PC-9 (cell line): ENCODE measurements at regions not wholly inside any gene's neighbourhood (a gene's known extent, or its start where the extent isn't known, plus 50 kb on each side); places are given as distances from the start of the nearest gene placed in this dataset.
"Not testable (repeated sequence)": the region's sequence is repeated elsewhere in the genome, so short reads cannot be mapped to it uniquely, and the experiment has no call there.

Experiments
- BruUV-seq: library from RNA; stranded (reverse); fragments of 400-500 nt; replicated peaks from 2 replicates; lab custom pipeline; 2021; lab: Mats Ljungman, UMichigan
- CTCF ChIA-PET: fragments of 300-600 bp; sonication (Branson Sonifier 250); formaldehyde crosslinking; loops from one replicate; lab custom pipeline; 2022; ENCODE audit warnings: antibody characterized with exemption; lab: Charles Lee
- POLR2A ChIA-PET: fragments of 300-600 bp; sonication (Branson Sonifier 250); formaldehyde crosslinking; loops from one replicate; lab custom pipeline; 2022; ENCODE audit warnings: antibody characterized with exemption; ENCODE audit not compliant: unreplicated experiment; lab: Charles Lee
- DNase-seq, 2 experiments: peaks; one replicate each; pipeline versions ENCODE4 v3.0.0 to v3.0.0-alpha.2; 2015 to 2022; ENCODE audit warnings: mixed read lengths in 1 of 2
- H2AFZ ChIP-seq: fragments of 200-600 bp; sonication (generic); 2 replicates; pipeline ENCODE4 v1.8.1; 2017; ENCODE audit warnings: antibody characterized with exemption
- H3F3A ChIP-seq: fragments of 200-600 bp; sonication (generic); 2 replicates; pipeline ENCODE4 v1.8.1; 2017; ENCODE audit warnings: antibody characterized with exemption, mild to moderate bottlenecking, low read depth; ENCODE audit not compliant: insufficient read depth
- H3K27ac ChIP-seq: fragments of 200-600 bp; sonication (generic); 2 replicates; pipeline ENCODE4 v1.6.1; 2016; ENCODE audit warnings: mixed run types
- H3K27me3 ChIP-seq: fragments of 200-600 bp; sonication (generic); 2 replicates; pipeline ENCODE4 v1.6.1; 2016; ENCODE audit warnings: low read depth, mixed run types; ENCODE audit not compliant: insufficient read depth
- H3K36me3 ChIP-seq: fragments of 200-600 bp; sonication (generic); 2 replicates; pipeline ENCODE4 v1.6.1; 2016; ENCODE audit warnings: low read depth, mixed run types
- H3K4me1 ChIP-seq: fragments of 200-600 bp; sonication (generic); replicated peaks from 2 replicates; pipeline ENCODE4 v1.6.1; 2016; ENCODE audit warnings: mixed run types; ENCODE audit not compliant: insufficient read depth
- H3K4me2 ChIP-seq: fragments of 200-600 bp; sonication (generic); 2 replicates; pipeline ENCODE4 v1.6.1; 2017; ENCODE audit warnings: mixed run types
- H3K4me3 ChIP-seq: fragments of 200-600 bp; sonication (generic); 2 replicates; pipeline ENCODE4 v1.6.1; 2016; ENCODE audit warnings: mixed run types
- H3K79me2 ChIP-seq: fragments of 200-600 bp; sonication (generic); 2 replicates; pipeline ENCODE4 v1.6.1; 2017; ENCODE audit warnings: low read depth, mixed run types
- H3K9me2 ChIP-seq: fragments of 200-600 bp; sonication (generic); 2 replicates; pipeline ENCODE4 v1.8.1; 2017; ENCODE audit warnings: mild to moderate bottlenecking; ENCODE audit not compliant: insufficient read depth
- H3K9me3 ChIP-seq: fragments of 200-600 bp; sonication (generic); 2 replicates; pipeline ENCODE4 v1.8.1; 2016; ENCODE audit warnings: low read depth; ENCODE audit not compliant: insufficient read depth
- H4K20me1 ChIP-seq: fragments of 200-600 bp; sonication (generic); 2 replicates; pipeline ENCODE4 v1.8.1; 2017; ENCODE audit not compliant: insufficient read depth
- CTCF ChIP-seq: fragments of 200-600 bp; sonication (generic); conservative IDR thresholded peaks from 2 replicates; pipeline ENCODE4 v1.6.1; 2017; ENCODE audit warnings: mixed run types, antibody characterized with exemption, mild to moderate bottlenecking, moderate library complexity
- EZH2 ChIP-seq: fragments of 200-600 bp; sonication (generic); IDR thresholded peaks from 2 replicates; pipeline ENCODE4 v1.8.0; 2017; ENCODE audit warnings: antibody characterized with exemption, low read depth
- intact Hi-C: fragments of 100-400 bp; cut with micrococcal nuclease; formaldehyde crosslinking; loops from one replicate; pipeline ENCODE4 v1.10.0; 2022; ENCODE audit not compliant: unreplicated experiment

DNA sequence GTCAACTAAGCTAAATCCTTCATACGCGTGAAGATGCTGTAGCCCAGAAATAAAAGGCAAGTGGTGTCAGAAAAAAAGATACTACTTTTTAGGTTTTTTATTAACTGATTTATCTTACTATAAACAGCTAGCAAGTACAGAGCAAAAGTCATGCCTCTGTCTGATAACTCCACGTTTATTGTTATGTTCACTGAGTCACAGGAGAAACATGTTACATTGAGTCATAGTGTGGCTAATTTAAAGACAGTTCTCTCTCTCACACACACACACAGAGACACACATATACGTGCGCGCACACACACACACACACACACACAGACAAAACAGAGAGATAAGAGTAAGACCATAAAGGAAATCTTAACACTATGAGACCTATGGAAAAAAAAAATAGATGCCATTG lies 770.0 kb upstream of the CDH10 start:
- Histone ChIP-seq H3K79me2 (no peaks in the 10 kb centered on the region), H3K27me3 (no peaks in the 10 kb centered on the region), H3K9me3 (no peaks in the 10 kb centered on the region), H2AFZ (no peak overlapping the region), H3K27ac (no peak overlapping the region), H4K20me1 (no peaks in the 10 kb centered on the region), H3K4me3 (no peak overlapping the region), H3F3A (no peaks in the 10 kb centered on the region), H3K4me2 (no peak overlapping the region), H3K36me3 (no peaks in the 10 kb centered on the region), H3K4me1 (no peaks in the 10 kb centered on the region), H3K9me2 (no peaks in the 10 kb centered on the region)
- CTCF ChIA-PET = interaction anchor here (0.6 to 0.7 kb wide), 2 partner anchors 51 to 128 kb away, joined by 3 to 4 read pairs; no protein-coding TSS in a partner anchor
- POLR2A ChIA-PET = no interaction called here
- TF ChIP-seq EZH2 = no peak
- no peak for TF ChIP-seq CTCF
- BruUV-seq = no TSS peak
- intact Hi-C loops = no loop called here
- DNase-seq = no peak

- H4K20me1 ChIP-seq = no peaks in the 10 kb centered on the region
- no peak for DNase-seq
- no peaks in the 10 kb centered on the region for H3K27me3 ChIP-seq
- BruUV-seq = no TSS peak
- H3F3A ChIP-seq = no peaks in the 10 kb centered on the region
- H3K36me3 ChIP-seq = no peaks in the 10 kb centered on the region
- ChIA-PET CTCF (no interaction called here), POLR2A (no interaction called here)
- no peak overlapping the region for H3K4me2 ChIP-seq
- H3K27ac ChIP-seq = no peak overlapping the region
- intact Hi-C loops = no loop called here
- no peaks in the 10 kb centered on the region; the same call in none of the 2 replicates for H3K9me3 ChIP-seq
- no peak overlapping the region for H2AFZ ChIP-seq
- no peak overlapping the region for H3K4me3 ChIP-seq
- no peaks in the 10 kb centered on the region for H3K79me2 ChIP-seq
- no peaks in the 10 kb centered on the region for H3K4me1 ChIP-seq
- TF ChIP-seq EZH2 = no peak
- no peak for TF ChIP-seq CTCF
- no peaks in the 10 kb centered on the region for H3K9me2 ChIP-seq
Measured at GRCh38 chr5:25412116-25412661, 767.4 kb upstream of the CDH10 start.

DNA sequence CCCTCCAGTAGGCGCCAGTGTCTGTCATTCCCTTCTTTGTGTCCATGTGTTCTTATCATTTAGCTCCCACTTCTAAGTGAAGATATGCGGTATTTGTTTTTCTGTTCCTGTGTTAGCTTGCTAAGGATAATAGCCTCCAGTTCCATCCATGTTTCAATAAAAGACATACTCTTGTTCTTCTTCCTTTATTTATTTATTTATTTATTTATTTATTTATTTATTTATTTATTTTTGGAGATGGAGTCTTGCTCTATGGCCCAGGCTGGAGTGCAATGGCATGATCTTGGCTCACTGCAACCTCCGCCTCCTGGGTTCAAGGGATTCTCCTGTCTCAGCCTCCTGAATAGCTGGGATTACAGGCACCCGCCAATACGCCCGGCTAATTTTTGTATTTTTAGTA lies 762.6 kb upstream of the CDH10 start:
- H3K27ac ChIP-seq, DNase-seq, CTCF ChIA-PET, H3K36me3 ChIP-seq, POLR2A ChIA-PET, H4K20me1 ChIP-seq, H3K4me2 ChIP-seq, H3K9me2 ChIP-seq, H3K79me2 ChIP-seq, H2AFZ ChIP-seq, H3F3A ChIP-seq, H3K27me3 ChIP-seq, H3K9me3 ChIP-seq, H3K4me1 ChIP-seq, H3K4me3 ChIP-seq, BruUV-seq, intact Hi-C loops: not testable (repeated sequence)

GRCh38 chr5:25405850-25406249 lies 761.1 kb upstream of the CDH10 start:
- Histone ChIP-seq H3K4me1 (no peaks in the 10 kb centered on the region), H3F3A (no peaks in the 10 kb centered on the region), H3K9me2 (no peaks in the 10 kb centered on the region), H3K36me3 (no peaks in the 10 kb centered on the region), H3K79me2 (no peaks in the 10 kb centered on the region), H3K4me2 (no peak overlapping the region), H4K20me1 (no peaks in the 10 kb centered on the region), H3K9me3 (no peaks in the 10 kb centered on the region; the same call in none of the 2 replicates), H3K27me3 (no peaks in the 10 kb centered on the region), H3K27ac (no peak overlapping the region), H3K4me3 (no peak overlapping the region), H2AFZ (no peak overlapping the region)
- intact Hi-C loops = no loop called here
- TF ChIP-seq EZH2 = no peak
- DNase-seq = no peak
- no TSS peak for BruUV-seq
- ChIA-PET CTCF (no interaction called here), POLR2A (no interaction called here)
